ENCODE measurements at regions not wholly inside any gene's neighbourhood (a gene's known extent, or its start where the extent isn't known, plus 50 kb on each side); places are given as distances from the start of the nearest gene placed in this dataset.

DNA sequence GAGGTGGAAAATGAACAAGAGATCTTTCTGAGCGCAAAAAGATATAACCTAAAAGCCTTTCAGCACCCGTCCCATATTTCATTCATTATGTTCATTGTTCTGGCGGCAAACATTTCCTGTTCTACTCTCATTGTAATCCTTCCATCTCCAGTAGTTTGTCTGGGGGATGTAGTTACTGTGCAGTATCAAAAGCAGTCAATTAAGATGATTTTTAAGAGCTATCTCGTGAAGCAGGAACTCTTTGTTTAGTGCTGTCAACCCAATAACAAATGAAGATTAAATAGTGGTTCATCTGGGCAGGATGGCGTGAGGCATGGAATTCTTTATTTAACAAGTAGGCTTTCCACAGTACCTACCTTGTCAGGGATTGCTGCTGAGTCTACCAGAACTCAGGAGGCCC is 876.7 kb downstream of the HACE1 start:
- TF ChIP-seq TAF1 (IDR thresholded peaks at IDR 0.05; ENCODE audit: low read depth): no peak
- TF ChIP-seq, protein P1, sequence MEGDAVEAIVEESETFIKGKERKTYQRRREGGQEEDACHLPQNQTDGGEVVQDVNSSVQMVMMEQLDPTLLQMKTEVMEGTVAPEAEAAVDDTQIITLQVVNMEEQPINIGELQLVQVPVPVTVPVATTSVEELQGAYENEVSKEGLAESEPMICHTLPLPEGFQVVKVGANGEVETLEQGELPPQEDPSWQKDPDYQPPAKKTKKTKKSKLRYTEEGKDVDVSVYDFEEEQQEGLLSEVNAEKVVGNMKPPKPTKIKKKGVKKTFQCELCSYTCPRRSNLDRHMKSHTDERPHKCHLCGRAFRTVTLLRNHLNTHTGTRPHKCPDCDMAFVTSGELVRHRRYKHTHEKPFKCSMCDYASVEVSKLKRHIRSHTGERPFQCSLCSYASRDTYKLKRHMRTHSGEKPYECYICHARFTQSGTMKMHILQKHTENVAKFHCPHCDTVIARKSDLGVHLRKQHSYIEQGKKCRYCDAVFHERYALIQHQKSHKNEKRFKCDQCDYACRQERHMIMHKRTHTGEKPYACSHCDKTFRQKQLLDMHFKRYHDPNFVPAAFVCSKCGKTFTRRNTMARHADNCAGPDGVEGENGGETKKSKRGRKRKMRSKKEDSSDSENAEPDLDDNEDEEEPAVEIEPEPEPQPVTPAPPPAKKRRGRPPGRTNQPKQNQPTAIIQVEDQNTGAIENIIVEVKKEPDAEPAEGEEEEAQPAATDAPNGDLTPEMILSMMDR (IDR thresholded peaks at IDR 0.05; ENCODE audit: poor library complexity, severe bottlenecking): no peak
